Upper lobe of left lung (tissue), 6 donors: ENCODE measurements at regions not wholly inside any gene's neighbourhood (a gene's known extent, or its start where the extent isn't known, plus 50 kb on each side); places are given as distances from the start of the nearest gene placed in this dataset.

Experiments used
- ATAC-seq, 2 donors: fragments of 200-7000 bp; cut with Tn5 transposase; one replicate each; pipeline ENCODE4 v1.9.1; 2022; ENCODE audit warnings: mild to moderate bottlenecking in 2 of 2, moderate library complexity in 2 of 2; ENCODE audit not compliant: low FRiP score in 2 of 2
- DNase-seq, 2 donors: peaks; one replicate each; pipeline ENCODE4 v3.0.0-alpha.2; 2019 to 2020
- H3K27ac ChIP-seq, 4 donors: fragments of 200-600 bp; sonication (generic); one replicate each; pipeline ENCODE4 v1.5.1; 2016 to 2019
- H3K27me3 ChIP-seq, 4 donors: fragments of 200-600 bp; sonication (generic); one replicate each; pipeline ENCODE4 v1.5.1; 2017 to 2019
- H3K36me3 ChIP-seq, 4 donors: fragments of 200-600 bp; sonication (generic); one replicate each; pipeline ENCODE4 v1.5.1; 2016 to 2019
- H3K4me1 ChIP-seq, 4 donors: fragments of 200-600 bp; sonication (generic); one replicate each; pipeline ENCODE4 v1.5.1; 2018 to 2019
- H3K4me3 ChIP-seq, 4 donors: fragments of 200-600 bp; sonication (generic); one replicate each; pipeline ENCODE4 v1.5.1; 2017 to 2019; ENCODE audit warnings: mild to moderate bottlenecking in 2 of 4, moderate library complexity in 1 of 4
- H3K9me3 ChIP-seq, 4 donors: fragments of 200-600 bp; sonication (generic); one replicate each; pipeline ENCODE4 v1.5.1; 2018 to 2019
- EP300 ChIP-seq, 4 donors: sonication (generic); formaldehyde crosslinking; IDR thresholded peaks; one replicate each; pipeline ENCODE4 v1.5.1; 2017; ENCODE audit warnings: antibody characterized with exemption in 4 of 4, control low read depth in 2 of 4
- POLR2A ChIP-seq, 4 donors: fragments of 450-650 bp; IDR thresholded peaks; one replicate each; pipeline ENCODE4 v1.5.1; 2016 to 2017; ENCODE audit warnings: antibody characterized with exemption in 4 of 4, mild to moderate bottlenecking in 2 of 4
- POLR2AphosphoS5 ChIP-seq, 2 donors: sonication (generic); formaldehyde crosslinking; IDR thresholded peaks; one replicate each; pipeline ENCODE4 v1.5.1; 2017; ENCODE audit warnings: antibody characterized with exemption in 2 of 2
- WGBS, 2 donors: methylation state at CpG; one replicate each; pipeline ENCODE4 v1.1.5; 2017 to 2018; 5-methylcytosine and 5-hydroxymethylcytosine counted together
- TF ChIP-seq, protein P1 (sequence below), 6 experiments: fragments of 450-650 bp in 4 of 6; fragments of 200-600 bp in 2 of 6; sonication (generic) in 2 of 6; IDR thresholded peaks; one replicate each; pipeline ENCODE4 v1.5.1; 2016 to 2019; ENCODE audit warnings: antibody characterized with exemption in 6 of 6
- donor health status: DM: no; HTN: no; CAD: no; lungs with moderate emphysema.
- donor health status: DM: no; HTN: yes; CAD: no; lungs with severe emphysema.

DNA sequence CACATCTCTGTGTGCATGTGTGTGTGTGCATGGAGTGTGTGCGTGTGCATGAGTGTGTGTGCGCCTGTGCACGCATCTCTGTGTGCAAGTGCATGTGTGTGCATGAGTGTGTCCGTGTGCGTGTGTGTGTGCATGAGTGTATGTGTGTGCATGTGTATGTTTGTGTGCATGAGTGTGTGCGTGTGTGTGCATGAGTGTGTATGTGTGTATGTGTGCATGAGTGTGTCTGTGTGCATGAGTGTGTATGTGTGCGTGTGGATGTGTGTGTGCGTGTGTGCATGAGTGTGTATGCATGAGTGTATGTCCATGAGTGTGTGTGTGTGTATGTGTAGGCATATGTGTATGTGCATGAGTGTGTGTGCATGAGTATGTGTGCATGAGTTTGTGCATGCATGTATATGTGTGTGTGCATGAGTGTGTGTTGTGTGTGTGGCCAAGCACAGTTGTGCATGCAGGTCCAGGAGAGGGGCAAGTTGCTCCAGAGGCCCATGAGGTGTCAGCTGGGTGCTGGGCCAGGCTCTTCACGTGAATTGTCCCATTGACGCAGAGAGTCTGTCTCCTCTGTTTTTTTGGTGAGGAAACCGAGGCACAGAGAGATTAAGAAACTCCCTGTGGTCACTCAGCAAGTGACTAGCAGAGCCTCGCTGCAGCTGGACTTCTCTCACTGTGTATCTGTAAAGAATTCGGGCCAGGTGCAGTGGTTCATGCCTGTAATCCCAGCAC lies 75.5 kb downstream of the ASB1 start:
- no peaks in the 10 kb centered on the region for H3K9me3 ChIP-seq
- TF ChIP-seq, protein P1, sequence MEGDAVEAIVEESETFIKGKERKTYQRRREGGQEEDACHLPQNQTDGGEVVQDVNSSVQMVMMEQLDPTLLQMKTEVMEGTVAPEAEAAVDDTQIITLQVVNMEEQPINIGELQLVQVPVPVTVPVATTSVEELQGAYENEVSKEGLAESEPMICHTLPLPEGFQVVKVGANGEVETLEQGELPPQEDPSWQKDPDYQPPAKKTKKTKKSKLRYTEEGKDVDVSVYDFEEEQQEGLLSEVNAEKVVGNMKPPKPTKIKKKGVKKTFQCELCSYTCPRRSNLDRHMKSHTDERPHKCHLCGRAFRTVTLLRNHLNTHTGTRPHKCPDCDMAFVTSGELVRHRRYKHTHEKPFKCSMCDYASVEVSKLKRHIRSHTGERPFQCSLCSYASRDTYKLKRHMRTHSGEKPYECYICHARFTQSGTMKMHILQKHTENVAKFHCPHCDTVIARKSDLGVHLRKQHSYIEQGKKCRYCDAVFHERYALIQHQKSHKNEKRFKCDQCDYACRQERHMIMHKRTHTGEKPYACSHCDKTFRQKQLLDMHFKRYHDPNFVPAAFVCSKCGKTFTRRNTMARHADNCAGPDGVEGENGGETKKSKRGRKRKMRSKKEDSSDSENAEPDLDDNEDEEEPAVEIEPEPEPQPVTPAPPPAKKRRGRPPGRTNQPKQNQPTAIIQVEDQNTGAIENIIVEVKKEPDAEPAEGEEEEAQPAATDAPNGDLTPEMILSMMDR (IDR thresholded peaks at IDR 0.05), result no peak
- TF ChIP-seq POLR2AphosphoS5 (IDR thresholded peaks at IDR 0.05) (no peak), EP300 (IDR thresholded peaks at IDR 0.05) (no peak), POLR2A (IDR thresholded peaks at IDR 0.05) (no peak)
- H3K4me1 ChIP-seq, result no peaks in the 10 kb centered on the region
- ATAC-seq (no peak), DNase-seq (no peak)
- WGBS, 2 donors, result 93 to 94% methylated on average over 13 of the region's 13 CpGs
- no peaks in the 10 kb centered on the region for H3K36me3 ChIP-seq
- H3K27me3 ChIP-seq, result no peaks in the 10 kb centered on the region
- H3K4me3 ChIP-seq, result no peak overlapping the region
- H3K27ac ChIP-seq, result no peak overlapping the region

DNA sequence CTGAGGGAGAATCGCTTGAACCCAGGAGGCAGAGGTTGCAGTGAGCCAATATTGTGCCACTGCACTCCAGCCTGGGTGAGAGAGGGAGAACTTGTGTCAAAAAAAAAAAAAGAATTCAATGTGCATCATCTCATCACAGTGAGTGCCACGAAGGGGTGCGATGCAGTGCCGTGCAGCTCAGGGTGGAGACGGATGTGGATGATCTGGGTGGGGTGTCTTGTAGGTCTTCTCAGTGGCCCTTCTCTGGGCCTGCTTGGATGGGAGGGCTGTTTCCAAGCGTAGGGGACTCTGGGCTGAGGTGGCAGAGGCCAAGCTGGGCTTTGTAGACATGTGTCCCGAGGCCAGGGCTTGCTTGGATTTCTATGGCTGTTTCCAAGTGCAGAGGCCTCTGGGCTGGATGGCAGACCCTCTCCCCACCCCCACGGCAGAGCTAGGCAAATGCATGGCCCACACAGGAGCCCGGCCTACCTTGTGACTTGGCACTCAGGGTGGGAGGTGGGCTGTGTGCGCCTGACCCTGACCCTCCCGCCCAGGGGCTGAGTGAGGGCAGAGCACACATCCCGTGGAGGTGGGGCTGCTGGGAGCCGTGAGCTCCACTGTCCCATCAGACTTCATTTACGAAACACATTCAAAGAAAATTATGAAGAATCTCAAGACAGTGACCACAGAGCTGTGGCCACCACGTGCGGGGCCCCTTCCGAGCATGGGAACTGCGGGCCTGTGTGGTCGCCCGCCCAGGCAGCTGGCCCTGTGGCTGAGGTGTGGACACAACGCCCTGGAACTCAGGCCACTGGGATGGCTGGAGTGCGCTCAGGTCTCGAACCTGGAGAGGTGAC lies 76.4 kb downstream of the ASB1 start:
- no peaks in the 10 kb centered on the region for H3K36me3 ChIP-seq
- no peaks in the 10 kb centered on the region for H3K9me3 ChIP-seq
- H3K27ac ChIP-seq, result no peak overlapping the region
- no peak for ATAC-seq
- TF ChIP-seq POLR2AphosphoS5 (IDR thresholded peaks at IDR 0.05), result no peak
- TF ChIP-seq, protein P1 (IDR thresholded peaks at IDR 0.05), result no peak
- TF ChIP-seq EP300 (IDR thresholded peaks at IDR 0.05), result no peak
- TF ChIP-seq POLR2A (IDR thresholded peaks at IDR 0.05), result no peak
- no peaks in the 10 kb centered on the region for H3K27me3 ChIP-seq
- DNase-seq, result peak; percentile 10 to 65
- H3K4me1 ChIP-seq, result no peaks in the 10 kb centered on the region
- no peak overlapping the region for H3K4me3 ChIP-seq
- WGBS, 2 donors, result 91 to 93% methylated on average over 11 to 23 of the region's 23 CpGs

DNA sequence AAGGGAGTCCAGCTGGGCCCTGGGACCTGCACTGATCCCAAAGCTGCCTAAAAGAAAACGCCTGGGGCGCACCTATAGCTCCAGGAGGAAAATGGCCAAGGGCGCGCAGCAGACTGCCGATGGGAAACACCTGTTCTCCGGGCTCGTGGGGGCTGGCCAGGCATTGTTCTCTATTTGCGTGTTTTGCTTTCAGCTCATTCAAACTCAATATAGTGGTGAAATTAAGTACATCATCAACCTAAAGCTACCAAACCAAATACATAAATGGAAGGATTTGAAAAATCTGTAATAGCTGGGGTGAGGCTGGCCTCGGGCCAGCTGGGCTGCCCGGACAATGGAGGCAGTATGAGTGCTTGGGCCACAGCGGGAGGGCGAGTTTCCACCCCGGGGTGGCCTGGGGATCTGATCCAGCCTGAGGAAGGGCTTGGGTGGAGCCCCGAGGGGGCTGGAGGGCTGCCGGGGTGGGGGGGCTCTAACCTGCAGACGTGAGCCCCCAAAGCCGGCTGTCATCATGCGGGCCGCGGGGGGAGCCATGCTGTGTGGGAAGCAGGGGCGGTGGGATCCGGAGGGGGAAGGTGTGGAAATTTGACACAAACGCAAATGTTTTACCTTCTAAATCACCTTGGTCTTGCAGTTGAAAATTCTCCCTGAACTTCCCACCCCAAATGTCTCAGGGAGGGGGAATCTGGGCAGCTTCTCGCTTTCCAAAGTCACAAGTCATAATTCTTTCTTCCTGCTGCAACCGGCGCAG lies 77.6 kb downstream of the ASB1 start:
- ATAC-seq, result no peak
- Histone ChIP-seq H3K27ac (no peak overlapping the region), H3K4me3 (no peak overlapping the region), H3K4me1 (no peaks in the 10 kb centered on the region), H3K9me3 (no peaks in the 10 kb centered on the region), H3K27me3 (no peaks in the 10 kb centered on the region), H3K36me3 (no peaks in the 10 kb centered on the region)
- 78 to 86% methylated on average over 23 to 26 of the region's 26 CpGs for WGBS, 2 donors
- TF ChIP-seq POLR2AphosphoS5 (IDR thresholded peaks at IDR 0.05) (no peak), EP300 (IDR thresholded peaks at IDR 0.05) (no peak), POLR2A (IDR thresholded peaks at IDR 0.05) (no peak)
- TF ChIP-seq, protein P1 (IDR thresholded peaks at IDR 0.05), result no peak
- peak; percentile 14 to 72 for DNase-seq

DNA sequence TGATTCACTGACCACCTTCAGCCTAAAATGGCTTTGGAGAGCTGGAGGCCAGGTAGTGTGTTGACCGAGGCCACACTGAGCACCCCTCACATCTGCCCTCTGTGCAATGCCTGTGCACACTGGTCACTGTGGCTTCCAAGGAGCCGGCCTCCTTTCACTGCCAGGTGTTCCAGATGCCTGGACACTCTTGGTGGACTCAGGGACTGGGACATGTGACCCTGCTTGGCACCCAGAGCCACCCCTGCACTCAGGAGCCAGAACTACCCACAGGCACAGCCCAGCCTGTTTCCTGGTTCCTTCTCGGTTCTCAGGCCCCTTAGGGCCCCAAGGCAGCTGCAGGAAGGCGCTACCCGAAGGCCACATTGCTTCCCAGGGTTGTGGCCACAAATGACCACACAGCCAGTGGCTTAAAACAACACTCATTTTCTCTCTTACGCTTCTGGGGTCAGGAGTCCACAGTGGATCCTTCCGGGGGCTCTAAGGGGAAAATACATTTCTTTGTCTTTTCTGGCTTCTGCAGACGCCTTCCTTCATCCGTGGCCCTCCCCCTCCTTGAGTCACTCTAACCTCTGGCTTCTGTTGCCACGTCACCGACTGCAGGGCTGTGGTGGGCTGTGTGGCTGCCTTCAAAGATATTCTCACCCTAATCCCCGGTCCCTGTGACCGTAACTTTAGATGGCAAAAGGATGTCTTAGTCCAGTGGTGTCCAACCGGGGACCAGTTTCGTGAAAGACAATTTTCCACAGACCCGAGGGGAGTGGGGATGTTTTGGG lies 78.6 kb downstream of the ASB1 start:
- no peaks in the 10 kb centered on the region for H3K36me3 ChIP-seq
- no peaks in the 10 kb centered on the region for H3K4me1 ChIP-seq
- 85 to 88% methylated on average over 14 to 16 of the region's 16 CpGs for WGBS, 2 donors
- no peak for ATAC-seq
- H3K27ac ChIP-seq, result no peak overlapping the region
- no peak overlapping the region for H3K4me3 ChIP-seq
- H3K9me3 ChIP-seq, result no peaks in the 10 kb centered on the region
- no peaks in the 10 kb centered on the region for H3K27me3 ChIP-seq
- DNase-seq, result peak in 1 of 2 donors; percentile 11
- TF ChIP-seq, protein P1 (IDR thresholded peaks at IDR 0.05), result no peak
- no peak for TF ChIP-seq POLR2A (IDR thresholded peaks at IDR 0.05)
- TF ChIP-seq POLR2AphosphoS5 (IDR thresholded peaks at IDR 0.05), result no peak
- TF ChIP-seq EP300 (IDR thresholded peaks at IDR 0.05), result no peak
